Thyroid gland (tissue), 4 donors: ENCODE measurements at regions not wholly inside any gene's neighbourhood (a gene's known extent, or its start where the extent isn't known, plus 50 kb on each side); places are given as distances from the start of the nearest gene placed in this dataset.
A peak's percentile ranks its signal among the peaks of the same experiment; 100 is the strongest.

ENCODE experiments used
- DNase-seq, 2 donors: peaks; one replicate each; pipeline ENCODE4 v3.0.0-alpha.2; 2019
- H3K27ac ChIP-seq, 3 donors: fragments of 200-600 bp; sonication (generic); 1 replicate in 2 of 3; 2 replicates in 1 of 3; pipeline ENCODE4 v1.5.1; 2016 to 2019; ENCODE audit warnings: mild to moderate bottlenecking in 1 of 3, moderate library complexity in 1 of 3
- H3K27me3 ChIP-seq: fragments of 200-600 bp; sonication (generic); one replicate; pipeline ENCODE4 v1.5.1; 2019
- H3K36me3 ChIP-seq, 2 donors: fragments of 200-600 bp; sonication (generic); one replicate each; pipeline ENCODE4 v1.5.1; 2016 to 2019
- H3K4me1 ChIP-seq, 2 donors: fragments of 200-600 bp; sonication (generic); one replicate each; pipeline ENCODE4 v1.5.1; 2017 to 2019
- H3K4me3 ChIP-seq, 3 donors: fragments of 200-600 bp; sonication (generic); replicated peaks in 1 of 3; 1 replicate in 2 of 3; 2 replicates in 1 of 3; pipeline ENCODE4 v1.5.1; 2016; ENCODE audit warnings: mild to moderate bottlenecking in 1 of 3
- H3K9me3 ChIP-seq: fragments of 200-600 bp; sonication (generic); one replicate; pipeline ENCODE4 v1.5.1; 2017
- CTCF ChIP-seq, 6 experiments: fragments of 200-600 bp in 3 of 6; fragments of 450-650 bp in 3 of 6; sonication (generic) in 3 of 6; IDR thresholded peaks; one replicate each; pipeline ENCODE4 v1.5.1; 2016 to 2019; ENCODE audit warnings: antibody characterized with exemption in 6 of 6, mild to moderate bottlenecking in 2 of 6, inconsistent platforms in 1 of 6, moderate library complexity in 1 of 6
- POLR2A ChIP-seq, 2 donors: fragments of 450-650 bp; IDR thresholded peaks; one replicate each; pipeline ENCODE4 v1.6.1; 2017; ENCODE audit warnings: antibody characterized with exemption in 2 of 2, mild to moderate bottlenecking in 2 of 2, moderate library complexity in 1 of 2
- WGBS, 2 donors: methylation state at CpG; one replicate each; pipeline ENCODE4 v1.1.5; 2017; 5-methylcytosine and 5-hydroxymethylcytosine counted together
- intact Hi-C: fragments of 100-400 bp; cut with DNase I; formaldehyde crosslinking; loops from one replicate; pipeline ENCODE4 v1.15.1; 2023

- no peaks in the 10 kb centered on the region for H3K4me1 ChIP-seq
- no peak overlapping the region for H3K4me3 ChIP-seq
- WGBS, 2 donors, result 87 to 91% methylated on average over 3 of the region's 3 CpGs
- intact Hi-C loops, result no loop called here
- no peaks in the 10 kb centered on the region for H3K27me3 ChIP-seq
- no peak overlapping the region for H3K27ac ChIP-seq
- TF ChIP-seq CTCF (IDR thresholded peaks at IDR 0.05) (no peak), POLR2A (IDR thresholded peaks at IDR 0.05) (no peak)
- no peak for DNase-seq
- H3K36me3 ChIP-seq, result no peaks in the 10 kb centered on the region
- no peaks in the 10 kb centered on the region for H3K9me3 ChIP-seq
Observed at GRCh38 chr20:60543598-60543997, 585.4 kb downstream of the CDH26 start.

DNA sequence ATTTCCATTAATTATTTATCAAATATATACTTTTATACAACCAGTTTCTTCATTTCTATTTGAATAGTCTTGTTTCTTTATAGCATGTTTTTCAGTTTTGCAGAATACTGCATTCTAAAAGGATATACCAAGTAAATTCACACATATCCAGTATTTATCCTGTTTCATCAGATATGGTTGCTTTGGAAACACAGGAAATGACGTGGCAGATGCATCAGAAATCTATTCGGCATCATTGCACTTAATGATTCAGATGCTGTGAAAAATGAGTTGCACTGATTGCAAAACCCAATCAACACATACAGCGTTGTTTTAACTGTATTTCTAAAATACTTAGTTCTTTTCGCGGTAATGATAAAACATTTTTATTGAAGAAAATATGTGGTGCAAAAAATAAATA lies 594.9 kb downstream of the CDH26 start:
- 86 to 91% methylated on average over 5 of the region's 5 CpGs for WGBS, 2 donors
- H3K4me3 ChIP-seq, result no peak overlapping the region
- H3K36me3 ChIP-seq, result no peaks in the 10 kb centered on the region
- TF ChIP-seq POLR2A (IDR thresholded peaks at IDR 0.05) (no peak), CTCF (IDR thresholded peaks at IDR 0.05) (no peak)
- no peak overlapping the region for H3K27ac ChIP-seq
- intact Hi-C loops, result no loop called here
- H3K9me3 ChIP-seq, result no peaks in the 10 kb centered on the region
- H3K27me3 ChIP-seq, result no peaks in the 10 kb centered on the region
- no peaks in the 10 kb centered on the region for H3K4me1 ChIP-seq
- no peak for DNase-seq

DNA sequence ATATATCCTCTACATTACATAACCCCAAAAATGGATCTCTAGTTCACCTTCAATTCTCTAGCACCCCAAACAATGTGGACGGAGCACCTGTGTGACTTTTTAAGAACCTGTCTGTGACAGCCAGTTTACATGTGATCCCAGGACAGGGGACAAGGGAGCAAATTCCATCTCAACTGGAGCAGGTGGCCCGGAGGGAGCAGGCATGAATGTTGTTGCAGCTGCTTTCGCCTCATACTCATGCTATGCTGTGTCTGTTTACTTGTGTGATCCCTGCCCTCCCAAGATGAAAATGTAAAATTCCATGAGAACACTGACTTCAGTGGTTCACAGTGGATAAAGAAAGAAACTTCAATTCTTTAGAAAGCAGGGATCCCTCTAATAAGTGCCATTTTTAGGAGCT lies 600.3 kb downstream of the CDH26 start:
- no peak overlapping the region for H3K4me3 ChIP-seq
- intact Hi-C loops, result no loop called here
- DNase-seq, result no peak
- no peaks in the 10 kb centered on the region for H3K27me3 ChIP-seq
- 93 to 94% methylated on average over 3 of the region's 3 CpGs for WGBS, 2 donors
- no peaks in the 10 kb centered on the region for H3K36me3 ChIP-seq
- TF ChIP-seq POLR2A (IDR thresholded peaks at IDR 0.05) (no peak), CTCF (IDR thresholded peaks at IDR 0.05) (no peak)
- no peak overlapping the region for H3K27ac ChIP-seq
- H3K4me1 ChIP-seq, result no peaks in the 10 kb centered on the region
- H3K9me3 ChIP-seq, result no peaks in the 10 kb centered on the region

DNA sequence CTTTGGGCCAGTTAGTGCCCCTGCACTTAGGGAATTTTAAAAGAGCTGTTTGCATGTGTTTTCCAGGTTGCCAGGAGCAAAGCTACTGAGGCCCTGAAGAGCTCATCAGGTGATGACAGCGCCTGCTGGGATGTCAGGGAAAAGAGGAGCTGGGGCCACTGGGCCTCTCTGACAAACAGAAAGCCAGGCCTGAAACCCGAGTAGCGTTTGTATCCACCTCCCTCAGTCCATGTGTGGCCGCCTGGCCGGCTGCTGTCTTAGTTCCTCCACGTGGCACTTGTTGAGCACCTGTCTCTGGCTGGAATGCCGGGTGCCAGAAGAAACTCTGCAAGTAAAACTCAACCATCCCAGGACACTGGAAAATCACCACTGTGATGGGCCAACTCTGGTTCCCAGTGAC lies 601.2 kb downstream of the CDH26 start:
- DNase-seq, result peak; percentile 38 to 48
- no peaks in the 10 kb centered on the region for H3K4me1 ChIP-seq
- no peaks in the 10 kb centered on the region for H3K36me3 ChIP-seq
- no peaks in the 10 kb centered on the region for H3K27me3 ChIP-seq
- H3K27ac ChIP-seq, result no peak overlapping the region
- no peaks in the 10 kb centered on the region for H3K9me3 ChIP-seq
- 28 to 34% methylated on average over 7 of the region's 7 CpGs for WGBS, 2 donors
- intact Hi-C loops, result no loop called here
- no peak overlapping the region for H3K4me3 ChIP-seq
- TF ChIP-seq POLR2A (IDR thresholded peaks at IDR 0.05) (no peak), CTCF (IDR thresholded peaks at IDR 0.05) (no peak)

DNA sequence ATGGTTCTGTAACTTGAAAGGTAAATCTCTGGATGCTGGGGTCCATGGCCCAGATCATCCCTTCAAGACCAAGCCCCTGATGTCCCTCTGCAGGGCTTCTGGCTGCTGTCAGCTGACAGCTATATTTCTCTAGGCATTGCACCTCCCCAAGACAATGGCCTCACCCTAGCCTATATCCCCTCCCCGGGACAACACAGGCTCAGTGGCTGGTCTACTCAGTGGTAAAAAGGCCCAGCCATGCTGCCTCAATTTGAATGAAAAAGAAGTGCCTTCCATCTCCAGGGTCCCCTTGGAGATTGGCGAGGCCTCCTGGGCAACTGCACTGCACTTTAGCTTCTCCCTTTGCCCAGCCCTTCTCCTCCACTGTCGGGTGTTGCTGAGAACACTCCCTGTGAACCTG lies 602.8 kb downstream of the CDH26 start:
- intact Hi-C loops, result no loop called here
- TF ChIP-seq CTCF (IDR thresholded peaks at IDR 0.05) (no peak), POLR2A (IDR thresholded peaks at IDR 0.05) (no peak)
- no peak overlapping the region for H3K27ac ChIP-seq
- H3K36me3 ChIP-seq, result no peaks in the 10 kb centered on the region
- no peaks in the 10 kb centered on the region for H3K4me1 ChIP-seq
- no peak overlapping the region for H3K4me3 ChIP-seq
- WGBS, 2 donors, result 76 to 85% methylated on average over 3 of the region's 3 CpGs
- no peak for DNase-seq
- no peaks in the 10 kb centered on the region for H3K27me3 ChIP-seq
- H3K9me3 ChIP-seq, result no peaks in the 10 kb centered on the region
